ENCODE measurements at regions not wholly inside any gene's neighbourhood (a gene's known extent, or its start where the extent isn't known, plus 50 kb on each side); places are given as distances from the start of the nearest gene placed in this dataset.

DNA sequence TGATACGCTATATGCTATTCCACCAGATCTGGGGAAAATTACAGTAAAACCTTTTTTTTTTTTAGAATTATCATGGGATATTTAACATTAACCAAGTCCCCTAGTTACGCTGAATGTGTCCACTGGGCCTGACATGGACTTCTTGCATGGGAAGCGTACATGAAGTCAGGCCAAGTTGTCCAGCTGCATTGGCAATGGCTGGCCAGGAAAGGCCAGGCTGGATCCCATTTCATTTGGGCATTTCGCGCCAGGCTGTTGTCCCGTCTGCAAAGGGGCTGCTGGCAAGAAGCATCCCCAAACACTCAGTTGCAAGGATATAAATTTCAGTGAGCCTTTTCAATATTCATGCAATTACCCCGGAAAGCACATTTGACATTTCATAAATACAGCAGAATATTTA, 933.3 kb downstream of the GRID1 start:
- TF ChIP-seq, protein P1, sequence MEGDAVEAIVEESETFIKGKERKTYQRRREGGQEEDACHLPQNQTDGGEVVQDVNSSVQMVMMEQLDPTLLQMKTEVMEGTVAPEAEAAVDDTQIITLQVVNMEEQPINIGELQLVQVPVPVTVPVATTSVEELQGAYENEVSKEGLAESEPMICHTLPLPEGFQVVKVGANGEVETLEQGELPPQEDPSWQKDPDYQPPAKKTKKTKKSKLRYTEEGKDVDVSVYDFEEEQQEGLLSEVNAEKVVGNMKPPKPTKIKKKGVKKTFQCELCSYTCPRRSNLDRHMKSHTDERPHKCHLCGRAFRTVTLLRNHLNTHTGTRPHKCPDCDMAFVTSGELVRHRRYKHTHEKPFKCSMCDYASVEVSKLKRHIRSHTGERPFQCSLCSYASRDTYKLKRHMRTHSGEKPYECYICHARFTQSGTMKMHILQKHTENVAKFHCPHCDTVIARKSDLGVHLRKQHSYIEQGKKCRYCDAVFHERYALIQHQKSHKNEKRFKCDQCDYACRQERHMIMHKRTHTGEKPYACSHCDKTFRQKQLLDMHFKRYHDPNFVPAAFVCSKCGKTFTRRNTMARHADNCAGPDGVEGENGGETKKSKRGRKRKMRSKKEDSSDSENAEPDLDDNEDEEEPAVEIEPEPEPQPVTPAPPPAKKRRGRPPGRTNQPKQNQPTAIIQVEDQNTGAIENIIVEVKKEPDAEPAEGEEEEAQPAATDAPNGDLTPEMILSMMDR (IDR thresholded peaks at IDR 0.05): no peak
- no peak for TF ChIP-seq POLR2A (IDR thresholded peaks at IDR 0.05)
